Lower leg skin (tissue), 4 donors: ENCODE measurements at regions not wholly inside any gene's neighbourhood (a gene's known extent, or its start where the extent isn't known, plus 50 kb on each side); places are given as distances from the start of the nearest gene placed in this dataset.
"Not testable (repeated sequence)": the region's sequence is repeated elsewhere in the genome, so short reads cannot be mapped to it uniquely, and the experiment has no call there.

Source experiments
- DNase-seq, 2 donors: peaks; one replicate each; pipeline ENCODE4 v3.0.0-alpha.2; 2019; ENCODE audit warnings: low spot score in 2 of 2
- H3K4me3 ChIP-seq: fragments of 200-600 bp; sonication (generic); 2 replicates; pipeline ENCODE4 v1.5.1; 2017; ENCODE audit warnings: mild to moderate bottlenecking, low read depth; ENCODE audit not compliant: poor library complexity, severe bottlenecking
- CTCF ChIP-seq, 3 donors: fragments of 450-650 bp; IDR thresholded peaks; one replicate each; pipeline ENCODE4 v1.5.1; 2016; ENCODE audit warnings: antibody characterized with exemption in 3 of 3, mild to moderate bottlenecking in 3 of 3, moderate library complexity in 2 of 3
- POLR2A ChIP-seq, 2 donors: fragments of 450-650 bp; IDR thresholded peaks; one replicate each; pipeline ENCODE4 v1.6.1; 2016 to 2017; ENCODE audit warnings: antibody characterized with exemption in 2 of 2, mild to moderate bottlenecking in 1 of 2, moderate library complexity in 1 of 2
- WGBS, 2 donors: methylation state at CpG; one replicate each; pipeline ENCODE4 v1.1.5; 2018; 5-methylcytosine and 5-hydroxymethylcytosine counted together
- intact Hi-C: fragments of 100-400 bp; cut with DNase I; formaldehyde crosslinking; loops from one replicate; pipeline ENCODE4 v1.15.0; 2023; ENCODE audit warnings: low total_unique reads

- intact Hi-C loops = no loop called here
- TF ChIP-seq CTCF (IDR thresholded peaks at IDR 0.05) = no peak
- TF ChIP-seq POLR2A (IDR thresholded peaks at IDR 0.05) = no peak
- WGBS, 2 donors = 59 to 61% methylated on average over 6 of the region's 6 CpGs
- no peak overlapping the region for H3K4me3 ChIP-seq
- DNase-seq = no peak
These were observed 95.3 kb upstream of the CXCL13 start for GRCh38 chr4:77510367-77510766.

DNA sequence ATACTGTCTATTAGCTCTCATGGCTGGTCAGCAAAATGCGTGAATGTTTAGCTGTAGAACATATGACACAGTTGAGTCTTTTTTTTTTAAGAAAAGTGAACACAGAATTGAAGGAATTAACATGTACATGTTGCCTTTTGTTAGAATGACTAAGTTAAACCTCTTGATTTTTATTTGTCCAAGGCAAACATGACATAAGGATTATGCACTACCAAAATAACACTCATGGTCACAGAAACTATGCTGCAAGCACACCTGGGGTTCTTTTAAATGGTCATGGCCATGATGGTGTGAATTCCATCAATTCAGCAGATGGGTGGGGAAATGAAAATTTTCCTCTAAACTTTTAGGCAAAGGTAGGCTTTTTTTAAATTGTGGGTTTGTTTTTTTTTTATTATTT, 80.1 kb upstream of the CXCL13 start:
- no peak for DNase-seq
- H3K4me3 ChIP-seq = no peak overlapping the region
- TF ChIP-seq POLR2A (IDR thresholded peaks at IDR 0.05) = no peak
- TF ChIP-seq CTCF (IDR thresholded peaks at IDR 0.05) = no peak
- intact Hi-C loops = no loop called here
- 71 to 83% methylated on average over 1 of the region's 1 CpG for WGBS, 2 donors

DNA sequence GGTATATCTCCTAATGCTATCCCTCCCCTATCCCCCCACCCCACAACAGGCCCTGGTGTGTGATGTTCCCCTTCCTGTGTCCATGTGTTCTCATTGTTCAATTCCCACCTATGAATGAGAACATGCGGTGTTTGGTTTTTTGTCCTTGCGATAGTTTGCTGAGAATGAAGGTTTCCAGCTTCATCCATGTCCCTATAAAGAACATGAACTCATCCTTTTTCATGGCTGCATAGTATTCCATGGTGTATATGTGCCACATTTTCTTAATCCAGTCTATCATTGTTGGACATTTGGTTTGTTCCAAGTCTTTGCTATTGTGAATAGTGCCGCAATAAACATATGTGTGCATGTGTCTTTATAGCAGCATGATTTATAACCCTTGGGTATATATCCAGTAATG, 77.7 kb upstream of the CXCL13 start:
- DNase-seq, H3K4me3 ChIP-seq, intact Hi-C loops: not testable (repeated sequence)
- 98 to 100% methylated on average over 3 of the region's 3 CpGs for WGBS, 2 donors

GRCh38 chr4:77538144-77538543, 67.5 kb upstream of the CXCL13 start:
- no peak for DNase-seq
- intact Hi-C loops = no loop called here
- no peak overlapping the region for H3K4me3 ChIP-seq
- TF ChIP-seq CTCF (IDR thresholded peaks at IDR 0.05) = no peak
- TF ChIP-seq POLR2A (IDR thresholded peaks at IDR 0.05) = no peak

- TF ChIP-seq POLR2A (IDR thresholded peaks at IDR 0.05) (no peak), CTCF (IDR thresholded peaks at IDR 0.05) (no peak)
- H3K4me3 ChIP-seq = no peak overlapping the region
- no peak for DNase-seq
- WGBS, 2 donors = 41 to 50% methylated on average over 4 of the region's 4 CpGs
- intact Hi-C loops = no loop called here
These were observed 67.0 kb upstream of the CXCL13 start for GRCh38 chr4:77538574-77539157.
